H9 (cell line): ENCODE measurements at regions not wholly inside any gene's neighbourhood (a gene's known extent, or its start where the extent isn't known, plus 50 kb on each side); places are given as distances from the start of the nearest gene placed in this dataset.

Source experiments
- DNase-seq: peaks from one replicate; pipeline ENCODE4 v3.0.0-alpha.2; 2017
- H2AFZ ChIP-seq: one replicate; pipeline ENCODE4 v1.6.1; 2013; ENCODE audit warnings: mild to moderate bottlenecking, low read length, control low read depth, moderate library complexity
- H2AK5ac ChIP-seq: 2 replicates; pipeline ENCODE4 v1.6.1; 2013; ENCODE audit warnings: low read length, control low read depth, mixed read lengths; ENCODE audit not compliant: insufficient read length
- H2BK120ac ChIP-seq: one replicate; pipeline ENCODE4 v1.6.1; 2013; ENCODE audit warnings: low read depth, mild to moderate bottlenecking, low read length, control low read depth, inconsistent platforms; ENCODE audit not compliant: poor library complexity, severe bottlenecking
- H2BK12ac ChIP-seq: 2 replicates; pipeline ENCODE4 v1.6.1; 2013; ENCODE audit warnings: low read length, control low read depth, mixed read lengths, low read depth; ENCODE audit not compliant: insufficient read length
- H2BK15ac ChIP-seq: 2 replicates; pipeline ENCODE4 v1.6.1; 2013; ENCODE audit warnings: low read depth, low read length, control low read depth
- H2BK20ac ChIP-seq: one replicate; pipeline ENCODE4 v1.6.1; 2013; ENCODE audit warnings: low read depth, mild to moderate bottlenecking, low read length, control low read depth, inconsistent platforms; ENCODE audit not compliant: poor library complexity, severe bottlenecking
- H2BK5ac ChIP-seq: 2 replicates; pipeline ENCODE4 v1.6.1; 2013; ENCODE audit warnings: low read length, control low read depth, mixed read lengths; ENCODE audit not compliant: insufficient read length
- H3K14ac ChIP-seq: 2 replicates; pipeline ENCODE4 v1.6.1; 2013; ENCODE audit warnings: low read length, control low read depth; ENCODE audit not compliant: insufficient read depth
- H3K18ac ChIP-seq: 2 replicates; pipeline ENCODE4 v1.6.1; 2013; ENCODE audit warnings: low read depth, mild to moderate bottlenecking, mixed read lengths, low read length, control low read depth; ENCODE audit not compliant: insufficient read length
- H3K23ac ChIP-seq: 2 replicates; pipeline ENCODE4 v1.6.1; 2013; ENCODE audit warnings: low read length, control low read depth, mixed read lengths, low read depth; ENCODE audit not compliant: insufficient read length
- H3K23me2 ChIP-seq: 2 replicates; pipeline ENCODE4 v1.6.1; 2013; ENCODE audit warnings: low read depth, mild to moderate bottlenecking, mixed read lengths, low read length, control low read depth; ENCODE audit not compliant: insufficient read length, poor library complexity, severe bottlenecking
- H3K27ac ChIP-seq: 2 replicates; pipeline ENCODE4 v1.5.1; 2013; ENCODE audit warnings: low read length, control low read depth, mixed read lengths, low read depth; ENCODE audit not compliant: insufficient read length
- H3K27me3 ChIP-seq: 2 replicates; pipeline ENCODE4 v1.6.1; 2013; ENCODE audit warnings: low read length, control low read depth, inconsistent platforms; ENCODE audit not compliant: insufficient read depth
- H3K4ac ChIP-seq: 2 replicates; pipeline ENCODE4 v1.6.1; 2013; ENCODE audit warnings: low read depth, mild to moderate bottlenecking, control low read depth, inconsistent platforms, low read length, moderate library complexity
- H3K4me1 ChIP-seq: 2 replicates; pipeline ENCODE4 v1.6.1; 2013; ENCODE audit warnings: low read length, control low read depth, inconsistent platforms; ENCODE audit not compliant: insufficient read depth
- H3K4me2 ChIP-seq: 2 replicates; pipeline ENCODE4 v1.6.1; 2013; ENCODE audit warnings: low read length, control low read depth, mixed read lengths; ENCODE audit not compliant: insufficient read length, insufficient read depth
- H3K56ac ChIP-seq: 2 replicates; pipeline ENCODE4 v1.6.1; 2013; ENCODE audit warnings: low read depth, mild to moderate bottlenecking, mixed read lengths, low read length, control low read depth; ENCODE audit not compliant: insufficient read length
- H3K79me1 ChIP-seq: 2 replicates; pipeline ENCODE4 v1.6.1; 2013; ENCODE audit warnings: low read depth, mild to moderate bottlenecking, moderate library complexity, low read length, control low read depth, inconsistent platforms; ENCODE audit not compliant: insufficient read depth, poor library complexity, severe bottlenecking
- H3K79me2 ChIP-seq: 2 replicates; pipeline ENCODE4 v1.6.1; 2013; ENCODE audit warnings: low read length, control low read depth, inconsistent platforms; ENCODE audit not compliant: insufficient read depth
- H3K9ac ChIP-seq: 2 replicates; pipeline ENCODE4 v1.6.1; 2013; ENCODE audit warnings: low read length, control low read depth, mixed read lengths; ENCODE audit not compliant: insufficient read length; ENCODE audit errors: extremely low read depth
- H3K9me3 ChIP-seq: one replicate; pipeline ENCODE4 v1.6.1; 2013; ENCODE audit warnings: low read depth, low read length, inconsistent platforms; ENCODE audit not compliant: control insufficient read depth
- H3T11ph ChIP-seq: one replicate; pipeline ENCODE4 v1.6.1; 2013; ENCODE audit warnings: mild to moderate bottlenecking, low read length, control low read depth, inconsistent platforms
- H4K20me1 ChIP-seq: one replicate; pipeline ENCODE4 v1.6.1; 2013; ENCODE audit not compliant: control insufficient read depth, insufficient read length, insufficient read depth
- H4K5ac ChIP-seq: 2 replicates; pipeline ENCODE4 v1.6.1; 2013; ENCODE audit warnings: low read depth, mild to moderate bottlenecking, mixed read lengths, low read length, control low read depth; ENCODE audit not compliant: insufficient read length
- H4K8ac ChIP-seq: replicated peaks from 2 replicates; pipeline ENCODE4 v1.6.1; 2013; ENCODE audit warnings: low read length, control low read depth, mixed read lengths, low read depth; ENCODE audit not compliant: insufficient read length
- H4K91ac ChIP-seq: 2 replicates; pipeline ENCODE4 v1.6.1; 2013; ENCODE audit warnings: low read depth, mild to moderate bottlenecking, moderate library complexity, mixed read lengths, low read length, control low read depth; ENCODE audit not compliant: insufficient read length
- H3K27ac Mint-ChIP-seq, 3 experiments: 2 replicates in 2 of 3; 3 replicates in 1 of 3; pipeline ENCODE4 v1.8.0; 2020 to 2021; ENCODE audit warnings: mixed read lengths in 3 of 3, mild to moderate bottlenecking in 1 of 3, moderate library complexity in 1 of 3
- H3K27me3 Mint-ChIP-seq: 2 replicates; pipeline ENCODE4 v1.8.0; 2021; ENCODE audit warnings: low read depth, mild to moderate bottlenecking, moderate library complexity, mixed read lengths
- H3K36me3 Mint-ChIP-seq, 3 experiments: 2 replicates in 2 of 3; 3 replicates in 1 of 3; pipeline ENCODE4 v1.8.0; 2020 to 2021; ENCODE audit warnings: low read depth in 3 of 3, mixed read lengths in 3 of 3; ENCODE audit not compliant: insufficient read depth in 1 of 3
- H3K4me1 Mint-ChIP-seq, 2 experiments: 2 replicates each; pipeline ENCODE4 v1.8.0; 2020; ENCODE audit warnings: mixed read lengths in 2 of 2
- H3K4me3 Mint-ChIP-seq, 2 experiments: 2 replicates in 1 of 2; 3 replicates in 1 of 2; pipeline ENCODE4 v1.8.0; 2020 to 2021; ENCODE audit warnings: mild to moderate bottlenecking in 2 of 2, mixed read lengths in 2 of 2, moderate library complexity in 1 of 2
- H3K9me3 Mint-ChIP-seq, 2 experiments: 2 replicates in 1 of 2; 3 replicates in 1 of 2; pipeline ENCODE4 v1.8.0; 2020; ENCODE audit warnings: mild to moderate bottlenecking in 2 of 2, mixed read lengths in 2 of 2, moderate library complexity in 1 of 2
- CTCF ChIP-seq: fragments of 200-600 bp; sonication (generic); conservative IDR thresholded peaks from 3 replicates; pipeline ENCODE4 v1.8.0; 2021; ENCODE audit warnings: antibody characterized with exemption, mild to moderate bottlenecking
- WGBS: extraction: QIAGEN DNeasy Blood & Tissue Kit; methylation state at CpG from one replicate; pipeline ENCODE4 v1.1.7; 2013; ENCODE audit warnings: missing lambda C conversion rate, low lambda C conversion rate, mixed read lengths; ENCODE audit not compliant: insufficient read length; ENCODE audit errors: extremely low coverage; 5-methylcytosine and 5-hydroxymethylcytosine counted together

DNA sequence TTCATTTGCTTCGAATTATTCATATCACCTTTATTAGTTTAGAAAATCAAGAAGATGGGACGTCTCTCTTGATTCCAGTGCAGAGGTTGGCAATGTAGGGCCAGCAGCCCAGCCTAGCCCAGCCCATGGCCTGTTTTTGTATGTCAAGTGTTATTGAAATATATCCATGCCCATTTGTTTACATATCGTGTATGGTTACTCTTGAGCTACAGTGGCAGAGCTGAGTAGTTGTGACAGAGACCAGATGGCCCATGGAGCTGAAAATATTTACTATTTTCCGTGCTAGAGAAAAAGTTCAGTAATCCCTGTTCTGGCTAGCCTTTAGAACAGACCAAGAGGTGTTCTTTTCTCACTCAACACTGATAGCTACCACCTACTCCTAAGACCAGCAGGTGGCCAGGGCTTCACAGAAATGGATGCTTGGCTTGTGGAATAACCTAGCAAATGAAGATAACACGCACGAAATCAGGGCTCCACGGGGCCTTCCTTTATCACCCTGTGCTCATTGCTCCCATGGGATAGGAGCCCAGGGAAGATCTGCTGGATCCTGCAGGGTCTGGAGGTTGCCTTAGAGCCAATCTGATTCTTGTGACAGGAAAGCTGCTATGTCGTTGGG, 123.2 kb upstream of the ANKFN1 start:
- Histone ChIP-seq H3K23me2 (no peaks in the 10 kb centered on the region), H3K79me2 (no peaks in the 10 kb centered on the region), H4K91ac (no peak overlapping the region), H3K9me3 (no peaks in the 10 kb centered on the region), H3T11ph (no peak overlapping the region), H4K20me1 (no peaks in the 10 kb centered on the region), H4K5ac (no peak overlapping the region), H3K23ac (no peak overlapping the region), H3K18ac (no peak overlapping the region), H3K27ac (no peak overlapping the region), H3K56ac (no peak overlapping the region), H2BK120ac (no peak overlapping the region), H2BK15ac (no peak overlapping the region), H4K8ac (no peak overlapping the region), H3K27me3 (no peaks in the 10 kb centered on the region), H3K4ac (no peak overlapping the region), H2AFZ (no peak overlapping the region), H3K4me2 (no peak overlapping the region), H3K14ac (no peak overlapping the region), H2AK5ac (no peak overlapping the region), H3K79me1 (no peaks in the 10 kb centered on the region), H3K9ac (no peak overlapping the region), H2BK12ac (no peak overlapping the region), H2BK5ac (no peak overlapping the region), H2BK20ac (no peak overlapping the region), H3K4me1 (no peaks in the 10 kb centered on the region)
- no peak overlapping the region for H3K27ac Mint-ChIP-seq
- DNase-seq: no peak
- H3K4me3 Mint-ChIP-seq: no peak overlapping the region
- H3K36me3 Mint-ChIP-seq: no peaks in the 10 kb centered on the region
- H3K4me1 Mint-ChIP-seq: no peaks in the 10 kb centered on the region
- WGBS: no CpG with 5 or more reads among the region's 8 CpGs
- no peak; the same call in 2 of the 3 replicates for TF ChIP-seq CTCF
- no peaks in the 10 kb centered on the region for H3K27me3 Mint-ChIP-seq
- H3K9me3 Mint-ChIP-seq: no peaks in the 10 kb centered on the region
